HG03457 (cell line): ENCODE measurements at regions not wholly inside any gene's neighbourhood (a gene's known extent, or its start where the extent isn't known, plus 50 kb on each side); places are given as distances from the start of the nearest gene placed in this dataset.

Experiments used
- ATAC-seq: cut with Tn5 transposase; IDR thresholded peaks from one replicate; pipeline ENCODE4 v1.9.1; 2021; ENCODE audit warnings: moderate number of reproducible peaks; ENCODE audit not compliant: unreplicated experiment

- ATAC-seq = no peak
Measured at GRCh38 chr2:125471963-125472362, 1184.0 kb upstream of the GYPC start.

DNA sequence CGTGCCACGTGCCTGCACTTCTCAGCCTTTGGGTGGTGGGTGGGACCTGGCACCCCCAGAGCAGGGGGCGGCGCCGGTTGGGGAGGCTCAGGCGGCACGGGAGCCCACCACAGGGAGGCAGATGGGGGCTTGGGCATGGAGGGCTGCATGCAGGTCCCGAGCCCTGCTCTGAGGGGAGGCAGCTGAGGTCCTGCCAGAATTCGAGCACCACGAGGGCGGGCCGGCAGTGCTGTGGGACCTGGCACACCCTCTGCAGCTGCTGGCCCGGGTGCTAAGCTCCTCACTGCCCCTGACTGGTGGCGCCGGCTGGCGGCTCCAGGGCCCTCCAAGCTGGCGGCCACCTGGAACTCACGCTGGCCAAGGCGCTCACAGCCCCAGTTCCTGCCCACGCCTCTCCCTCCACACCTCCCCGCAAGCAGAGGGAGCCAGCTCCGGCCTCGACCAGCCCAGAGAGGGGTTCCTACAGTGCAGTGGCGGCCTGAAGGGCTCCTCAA is 1176.8 kb upstream of the GYPC start:
- no peak for ATAC-seq

- no peak for ATAC-seq
Measured at GRCh38 chr2:125490308-125490707, 1165.7 kb upstream of the GYPC start.

DNA sequence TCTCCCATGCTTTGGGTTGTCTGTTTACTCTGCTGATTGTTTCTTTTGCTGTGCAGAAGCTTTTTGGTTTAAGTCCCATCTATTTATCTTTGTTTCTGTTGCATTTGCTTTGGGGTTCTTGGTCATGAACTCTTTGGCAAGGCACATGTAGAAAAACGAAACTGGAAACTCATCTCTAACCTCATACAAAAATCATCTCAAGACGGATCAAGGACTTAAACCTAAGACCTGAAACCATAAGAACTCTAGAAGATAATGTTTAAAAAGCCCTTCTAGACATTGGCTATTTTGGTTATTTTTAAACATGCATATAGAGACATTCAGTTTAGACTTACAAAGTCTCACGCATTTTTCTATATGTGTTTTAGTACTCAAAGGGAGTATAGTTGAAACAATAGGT is 1164.3 kb upstream of the GYPC start:
- ATAC-seq = no peak

GRCh38 chr2:125512313-125512712 is 1143.6 kb upstream of the GYPC start:
- no peak for ATAC-seq

- ATAC-seq = no peak
Measured at GRCh38 chr2:125516496-125517109, 1139.4 kb upstream of the GYPC start.

GRCh38 chr2:125526093-125526492 is 1129.9 kb upstream of the GYPC start:
- ATAC-seq = no peak

DNA sequence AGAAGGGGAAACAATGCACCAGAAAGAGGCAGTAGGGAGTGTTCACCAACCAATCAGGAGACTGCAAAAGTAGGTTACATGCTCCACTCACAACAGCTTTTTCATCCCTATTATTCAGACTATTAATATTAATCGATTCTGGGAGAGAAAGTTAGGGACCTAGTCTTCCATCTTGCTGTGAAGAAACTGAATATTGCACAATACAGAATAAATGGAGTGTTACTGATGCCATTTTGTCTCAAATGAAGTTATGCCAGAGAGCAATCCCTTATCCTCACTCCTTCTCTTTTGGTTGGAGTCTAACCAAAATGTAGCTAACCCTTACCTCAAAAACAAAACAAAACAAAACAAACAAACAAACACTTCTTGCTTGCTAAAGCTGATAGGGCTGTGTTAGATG is 1120.9 kb upstream of the GYPC start:
- ATAC-seq = no peak

DNA sequence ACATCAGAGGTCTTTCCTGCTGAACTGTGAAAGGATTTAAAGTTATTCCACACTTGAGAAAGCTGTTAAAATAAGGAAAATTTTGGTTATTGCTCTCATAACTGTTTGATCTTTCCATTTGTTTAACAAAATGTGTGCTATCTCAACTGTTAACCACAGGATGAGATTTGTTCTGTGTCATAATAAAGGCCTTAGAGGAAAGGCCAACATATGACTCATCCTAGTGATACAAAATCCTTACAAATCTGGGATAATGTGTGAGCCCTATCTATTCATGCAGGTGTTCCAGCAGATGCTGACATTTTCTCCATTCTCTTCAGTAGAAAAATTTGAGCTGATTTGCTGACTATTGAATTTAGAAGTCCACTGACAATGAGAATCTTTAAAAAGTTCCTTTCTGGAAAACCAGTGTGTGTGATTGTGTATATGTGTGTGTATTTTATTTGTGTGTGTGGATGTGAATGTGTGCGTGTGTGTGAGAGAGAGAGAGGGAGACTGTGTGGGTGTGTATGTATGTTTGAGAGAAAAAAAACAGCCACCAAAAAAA is 1111.9 kb upstream of the GYPC start:
- ATAC-seq = no peak

DNA sequence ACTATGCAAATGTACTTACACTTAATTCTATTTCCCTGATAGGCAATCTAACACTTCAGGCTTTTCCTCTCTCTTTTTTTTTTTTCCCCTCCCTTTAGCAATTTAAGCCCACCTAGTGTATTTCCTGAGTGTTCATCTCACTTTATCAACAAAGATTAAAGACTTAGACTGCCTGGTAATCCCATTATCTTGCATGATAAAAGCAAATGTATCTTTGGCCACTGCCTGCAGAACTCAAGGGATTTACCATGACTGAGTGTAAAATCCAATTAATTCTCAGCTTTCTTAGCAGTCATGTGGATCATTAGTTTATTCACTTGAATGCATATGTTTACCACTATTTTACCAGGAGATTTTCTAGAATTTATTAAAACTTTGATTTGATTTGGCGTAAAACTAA is 1102.2 kb upstream of the GYPC start:
- ATAC-seq = no peak

DNA sequence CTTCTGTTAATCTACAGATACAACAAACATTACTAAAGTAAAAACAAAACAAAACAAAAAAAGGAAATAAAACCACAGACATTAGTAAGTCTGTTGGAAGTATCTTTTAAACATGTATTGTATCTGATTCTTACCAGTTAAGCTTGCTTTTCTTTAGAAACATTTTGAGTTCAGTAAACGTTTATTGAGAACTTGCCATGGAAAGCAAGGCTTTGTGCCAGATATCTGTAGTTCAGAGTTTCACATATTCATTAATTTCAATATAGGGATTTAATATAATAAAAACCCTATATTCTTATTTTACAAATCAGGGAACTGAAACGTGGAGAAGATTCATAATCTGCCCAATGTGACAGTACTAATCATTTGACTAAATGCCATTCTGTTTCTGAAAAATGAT is 1101.0 kb upstream of the GYPC start:
- ATAC-seq = no peak

DNA sequence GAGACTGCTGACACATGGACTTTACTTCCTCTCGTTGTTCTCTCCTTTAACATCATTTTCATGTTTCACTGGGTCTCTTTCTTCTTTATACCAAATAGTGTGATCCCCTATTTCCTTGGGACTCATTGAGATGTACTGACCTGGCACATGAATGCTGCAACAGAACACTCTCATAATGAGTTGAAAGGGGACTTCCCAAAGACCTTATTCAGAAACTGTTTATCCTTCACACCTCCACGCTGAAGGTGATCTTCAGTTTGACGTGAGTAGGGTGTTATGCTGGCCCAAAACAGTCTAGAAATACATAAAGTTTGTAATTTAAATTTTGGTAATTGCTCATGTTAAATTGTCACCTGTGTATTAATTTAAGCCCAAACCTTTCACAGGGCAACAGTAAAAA is 1096.8 kb upstream of the GYPC start:
- ATAC-seq = no peak

- ATAC-seq = no peak
Measured at GRCh38 chr2:125560855-125561254, 1095.1 kb upstream of the GYPC start.

DNA sequence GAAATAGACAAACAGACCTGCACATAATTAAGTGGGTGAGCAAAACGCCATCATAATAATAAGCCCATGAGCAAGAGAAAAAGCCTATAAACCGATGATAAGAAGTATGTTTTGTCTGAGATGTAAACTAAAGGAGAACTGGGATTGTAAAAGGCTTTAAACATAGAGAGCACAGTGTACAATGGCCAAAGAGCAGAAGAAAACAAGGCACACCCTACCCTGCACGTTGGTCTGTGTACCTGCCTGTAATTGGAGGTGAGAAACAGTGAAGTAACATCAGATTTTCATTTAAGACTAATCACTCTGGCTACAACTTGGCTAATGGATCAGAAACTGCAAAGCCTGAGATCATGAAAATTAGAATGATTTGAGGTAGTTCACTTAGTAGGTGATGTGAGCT is 1094.7 kb upstream of the GYPC start:
- no peak for ATAC-seq

DNA sequence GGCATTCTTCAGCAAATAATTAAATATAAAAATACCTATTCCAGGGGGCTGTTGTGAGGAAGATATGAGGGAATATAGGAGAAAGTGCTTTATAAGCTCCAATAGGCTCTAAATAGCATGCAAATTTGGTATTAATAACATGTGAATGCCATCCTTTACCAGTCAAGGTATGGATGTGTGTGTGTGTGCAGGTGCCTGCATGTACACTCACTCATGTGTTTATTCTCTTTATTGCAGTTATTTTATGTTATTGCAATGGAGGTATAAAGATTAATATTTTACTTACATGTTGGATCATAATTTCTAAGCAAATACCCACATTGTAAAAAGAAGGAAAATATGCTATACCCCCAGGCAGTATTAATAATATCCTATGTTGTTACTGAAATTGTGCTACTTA is 1093.0 kb upstream of the GYPC start:
- no peak for ATAC-seq

DNA sequence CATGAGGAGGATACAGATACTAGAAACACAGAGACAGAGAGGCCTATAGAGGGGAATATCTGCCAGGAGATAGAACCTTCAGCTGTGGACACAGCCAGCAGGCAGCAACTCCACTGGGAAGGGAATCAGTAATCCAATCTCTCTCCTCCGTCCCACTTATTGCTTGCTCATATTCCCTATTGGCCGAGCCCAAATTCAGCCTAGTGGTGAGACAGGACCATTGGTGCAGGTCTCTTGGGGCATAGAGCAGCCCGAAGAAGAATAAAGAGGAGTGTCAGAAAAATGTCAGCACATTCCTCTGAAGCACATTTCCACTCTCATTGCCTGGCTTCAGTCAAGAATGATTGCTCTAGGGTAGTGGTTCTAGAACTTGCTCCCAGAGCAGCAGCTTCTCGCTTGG is 1091.5 kb upstream of the GYPC start:
- no peak for ATAC-seq

GRCh38 chr2:125566422-125566821 is 1089.5 kb upstream of the GYPC start:
- no peak for ATAC-seq

GRCh38 chr2:125567100-125567499 is 1088.9 kb upstream of the GYPC start:
- no peak for ATAC-seq

- no peak for ATAC-seq
Measured at GRCh38 chr2:125572660-125573059, 1083.3 kb upstream of the GYPC start.

GRCh38 chr2:125573432-125573831 is 1082.5 kb upstream of the GYPC start:
- ATAC-seq = no peak

GRCh38 chr2:125576558-125576957 is 1079.4 kb upstream of the GYPC start:
- no peak for ATAC-seq

GRCh38 chr2:125581557-125581956 is 1074.4 kb upstream of the GYPC start:
- ATAC-seq = no peak

DNA sequence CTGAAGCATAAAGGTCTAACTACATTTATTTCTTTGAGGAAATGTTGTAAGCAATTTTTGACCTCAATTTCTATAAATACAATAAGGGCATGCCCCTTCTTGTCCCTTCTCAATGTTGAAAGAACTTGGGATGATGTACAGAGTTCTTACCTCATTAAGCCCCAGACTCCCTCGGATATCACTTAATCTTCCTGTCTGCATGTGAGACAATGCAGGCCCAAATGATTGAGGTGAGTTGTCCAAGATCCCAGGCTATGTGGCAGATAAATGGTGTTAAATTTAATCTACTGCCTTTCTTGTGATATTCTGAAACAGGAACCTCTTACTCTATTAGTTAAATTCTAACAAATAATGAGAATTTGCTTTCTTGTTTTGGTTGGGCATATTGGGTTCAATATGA is 1073.4 kb upstream of the GYPC start:
- no peak for ATAC-seq
